SK-N-SH (cell line): ENCODE measurements at regions not wholly inside any gene's neighbourhood (a gene's known extent, or its start where the extent isn't known, plus 50 kb on each side); places are given as distances from the start of the nearest gene placed in this dataset.

Source experiments
- CHD2 ChIP-seq: fragments of 150-350 bp; IDR thresholded peaks from 2 replicates; pipeline ENCODE4 v1.6.1; 2018; ENCODE audit warnings: low read length; ENCODE audit not compliant: partially characterized antibody
- CTCF ChIP-seq: fragments of 200-600 bp; sonication (generic); IDR thresholded peaks from 2 replicates; pipeline ENCODE4 v1.6.1; 2017; ENCODE audit warnings: antibody characterized with exemption, mild to moderate bottlenecking, moderate library complexity
- EP300 ChIP-seq, 2 experiments: IDR thresholded peaks; 2 replicates each; pipeline versions ENCODE4 v1.4.0 to v1.6.1; 2012; ENCODE audit warnings: borderline replicate concordance in 1 of 2, low read depth in 1 of 2, low read length in 1 of 2
- EZH2phosphoT487 ChIP-seq: fragments of 200-600 bp; sonication (generic); IDR thresholded peaks from 2 replicates; pipeline ENCODE4 v1.6.1; 2017; ENCODE audit warnings: low read depth, mixed run types, mild to moderate bottlenecking, antibody characterized with exemption, moderate library complexity, borderline replicate concordance
- FOXJ3 ChIP-seq: sonication (generic); formaldehyde crosslinking; IDR thresholded peaks from 2 replicates; pipeline ENCODE4 v1.5.1; 2020; ENCODE audit warnings: mild to moderate bottlenecking, missing genetic modification reagents
- GATA2 ChIP-seq: sonication (generic); formaldehyde crosslinking; IDR thresholded peaks from 2 replicates; pipeline ENCODE4 v1.5.0; 2020; ENCODE audit warnings: mild to moderate bottlenecking, missing genetic modification reagents
- MAX ChIP-seq: IDR thresholded peaks from 2 replicates; pipeline ENCODE4 v1.4.0; 2012; ENCODE audit warnings: low read depth
- POLR2AphosphoS5 ChIP-seq: IDR thresholded peaks from 2 replicates; pipeline ENCODE4 v1.6.1; 2012; ENCODE audit warnings: low read depth, low read length
- RFX5 ChIP-seq: IDR thresholded peaks from 2 replicates; pipeline ENCODE4 v1.6.1; 2012; ENCODE audit warnings: mild to moderate bottlenecking, improper control_type of control experiment, low read length
- SIN3A ChIP-seq: IDR thresholded peaks from 2 replicates; pipeline ENCODE4 v1.6.1; 2012; ENCODE audit warnings: low read depth, mild to moderate bottlenecking, low read length, moderate library complexity, borderline replicate concordance
- TCF12 ChIP-seq: IDR thresholded peaks from 2 replicates; pipeline ENCODE4 v1.4.0; 2012
- USF2 ChIP-seq: fragments of 150-350 bp; IDR thresholded peaks from 2 replicates; pipeline ENCODE4 v1.6.1; 2017; ENCODE audit warnings: antibody characterized with exemption, low read length, low read depth, borderline replicate concordance

GRCh38 chr2:145617906-145618305 is 1098.0 kb upstream of the ZEB2 start:
- TF ChIP-seq MAX: no peak
- no peak for TF ChIP-seq CHD2
- no peak for TF ChIP-seq CTCF
- no peak for TF ChIP-seq POLR2AphosphoS5
- no peak for TF ChIP-seq USF2
- no peak for TF ChIP-seq FOXJ3
- no peak for TF ChIP-seq TCF12
- no peak for TF ChIP-seq GATA2
- TF ChIP-seq EP300 (IDR thresholded peaks at IDR 0.05; ENCODE audit: borderline replicate concordance in 1 of 2, low read depth in 1 of 2, low read length in 1 of 2): no peak
- TF ChIP-seq SIN3A: no peak
- TF ChIP-seq EZH2phosphoT487: no peak
- TF ChIP-seq RFX5: no peak
